Spleen (tissue), 11 donors: ENCODE measurements at regions not wholly inside any gene's neighbourhood (a gene's known extent, or its start where the extent isn't known, plus 50 kb on each side); places are given as distances from the start of the nearest gene placed in this dataset.

Source experiments
- DNase-seq: peaks from one replicate; pipeline ENCODE4 v3.0.0-alpha.2; 2020
- H3K27ac ChIP-seq, 8 donors: fragments of 200-600 bp; sonication (generic) in 7 of 8; 1 replicate in 4 of 8; 2 replicates in 4 of 8; pipeline versions ENCODE4 v1.5.0 to v1.8.0; 2016 to 2021; ENCODE audit warnings: inconsistent platforms in 4 of 8, mild to moderate bottlenecking in 4 of 8, moderate library complexity in 1 of 8
- H3K27me3 ChIP-seq, 7 donors: fragments of 200-600 bp; sonication (generic) in 6 of 7; replicated peaks in 1 of 7; 1 replicate in 4 of 7; 2 replicates in 3 of 7; pipeline versions ENCODE4 v1.5.0 to v1.8.0; 2016 to 2021; ENCODE audit warnings: inconsistent platforms in 3 of 7, mild to moderate bottlenecking in 1 of 7
- H3K36me3 ChIP-seq, 6 donors: fragments of 200-600 bp; sonication (generic) in 5 of 6; 1 replicate in 4 of 6; 2 replicates in 2 of 6; pipeline versions ENCODE4 v1.5.0 to v1.8.0; 2016 to 2021; ENCODE audit warnings: inconsistent platforms in 2 of 6
- H3K4me1 ChIP-seq, 6 donors: fragments of 200-600 bp; sonication (generic) in 5 of 6; 1 replicate in 3 of 6; 2 replicates in 3 of 6; pipeline versions ENCODE4 v1.5.0 to v1.8.0; 2016 to 2021; ENCODE audit warnings: inconsistent platforms in 3 of 6
- H3K4me3 ChIP-seq, 8 donors: fragments of 200-600 bp; sonication (generic) in 7 of 8; 1 replicate in 4 of 8; 2 replicates in 4 of 8; pipeline versions ENCODE4 v1.5.0 to v1.8.0; 2016 to 2021; ENCODE audit warnings: inconsistent platforms in 4 of 8, mild to moderate bottlenecking in 4 of 8, moderate library complexity in 2 of 8
- H3K9me3 ChIP-seq, 8 donors: fragments of 200-600 bp; sonication (generic) in 7 of 8; 1 replicate in 4 of 8; 2 replicates in 4 of 8; pipeline versions ENCODE4 v1.5.0 to v1.8.0; 2016 to 2021; ENCODE audit warnings: inconsistent platforms in 4 of 8
- POLR2A ChIP-seq, 3 donors: fragments of 450-650 bp; IDR thresholded peaks; one replicate each; pipeline ENCODE4 v1.5.1; 2017; ENCODE audit warnings: antibody characterized with exemption in 3 of 3, mild to moderate bottlenecking in 1 of 3
- POLR2AphosphoS5 ChIP-seq, 3 donors: sonication (generic); formaldehyde crosslinking; IDR thresholded peaks; one replicate each; pipeline ENCODE4 v1.5.1; 2017; ENCODE audit warnings: antibody characterized with exemption in 3 of 3
- WGBS, 5 donors: extraction: QIAGEN DNeasy Blood & Tissue Kit in 3 of 5; methylation state at CpG; one replicate each; pipeline versions ENCODE4 v1.1.5 to v1.1.7; 2013 to 2018; 5-methylcytosine and 5-hydroxymethylcytosine counted together
- intact Hi-C: fragments of 100-400 bp; cut with DNase I; formaldehyde crosslinking; loops from one replicate; pipeline ENCODE4 v1.15.0; 2023; ENCODE audit warnings: low total_unique reads
- TF ChIP-seq, protein P1 (sequence below), 11 experiments: fragments of 200-600 bp in 7 of 11; fragments of 450-650 bp in 4 of 11; sonication (generic) in 4 of 11; IDR thresholded peaks in 8 of 11; conservative IDR thresholded peaks in 3 of 11; 1 replicate in 7 of 11; 2 replicates in 4 of 11; pipeline versions ENCODE4 v1.4.0 to v1.8.0; 2016 to 2021; ENCODE audit warnings: antibody characterized with exemption in 11 of 11, inconsistent platforms in 4 of 11, mild to moderate bottlenecking in 1 of 11
- donor health status: healthy with polysubstance abuse.
- donor health status: DM: no; HTN: no; CAD: no; lungs with moderate emphysema.
- donor health status: DM: no; HTN: no; CAD: no.
- donor health status: Bipolar disorder and iron deficiency.
- donor health status: healthy.
- donor health status: DM: no; HTN: no; CAD: no.
- donor health status: DM: yes; HTN: yes; CAD: no.

DNA sequence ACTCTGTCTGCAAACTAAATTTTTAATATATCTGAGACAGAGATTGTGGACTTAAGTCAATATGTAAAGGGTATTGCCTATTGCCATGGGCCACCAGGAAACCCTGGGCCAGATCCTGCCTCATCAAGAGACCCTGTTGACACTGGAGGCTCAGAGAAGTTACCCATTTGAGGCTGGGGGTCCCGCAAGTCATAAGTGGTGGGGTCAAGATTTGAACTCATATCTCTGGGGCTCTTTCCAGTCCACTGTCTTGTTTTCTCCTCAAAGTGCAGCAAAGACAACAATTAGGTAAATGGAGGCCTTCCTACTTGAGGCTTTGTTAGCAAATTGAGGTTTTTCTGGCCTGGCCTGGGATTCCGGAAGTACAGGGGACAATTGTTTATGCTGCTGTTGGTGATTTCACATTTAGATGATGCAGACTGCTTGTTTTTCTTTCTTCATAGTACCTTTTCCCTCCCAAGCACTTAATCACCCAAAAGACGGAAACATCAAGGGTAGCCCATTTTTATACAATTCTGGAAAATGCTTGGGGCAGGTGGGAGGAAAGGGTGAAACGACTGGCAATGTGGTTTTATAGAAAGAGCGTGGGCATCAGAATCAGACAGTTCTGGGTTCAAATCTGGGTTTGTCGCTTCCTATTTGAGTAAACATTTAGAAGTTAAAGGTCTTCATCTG is 160.0 kb downstream of the SMIM20 start:
- H3K4me3 ChIP-seq = peak overlapping the region in 1 of 8 donors; percentile 49
- H3K27ac ChIP-seq = peak overlapping the region in 6 of 8 donors; percentile 73 to 92 (median 85)
- 76 to 86% (median 80%) methylated on average over 6 of the region's 6 CpGs for WGBS, 5 donors
- no peak for DNase-seq
- intact Hi-C loops = no loop called here
- TF ChIP-seq POLR2AphosphoS5 (IDR thresholded peaks at IDR 0.05) (no peak), POLR2A (IDR thresholded peaks at IDR 0.05) (no peak)
- TF ChIP-seq, protein P1, sequence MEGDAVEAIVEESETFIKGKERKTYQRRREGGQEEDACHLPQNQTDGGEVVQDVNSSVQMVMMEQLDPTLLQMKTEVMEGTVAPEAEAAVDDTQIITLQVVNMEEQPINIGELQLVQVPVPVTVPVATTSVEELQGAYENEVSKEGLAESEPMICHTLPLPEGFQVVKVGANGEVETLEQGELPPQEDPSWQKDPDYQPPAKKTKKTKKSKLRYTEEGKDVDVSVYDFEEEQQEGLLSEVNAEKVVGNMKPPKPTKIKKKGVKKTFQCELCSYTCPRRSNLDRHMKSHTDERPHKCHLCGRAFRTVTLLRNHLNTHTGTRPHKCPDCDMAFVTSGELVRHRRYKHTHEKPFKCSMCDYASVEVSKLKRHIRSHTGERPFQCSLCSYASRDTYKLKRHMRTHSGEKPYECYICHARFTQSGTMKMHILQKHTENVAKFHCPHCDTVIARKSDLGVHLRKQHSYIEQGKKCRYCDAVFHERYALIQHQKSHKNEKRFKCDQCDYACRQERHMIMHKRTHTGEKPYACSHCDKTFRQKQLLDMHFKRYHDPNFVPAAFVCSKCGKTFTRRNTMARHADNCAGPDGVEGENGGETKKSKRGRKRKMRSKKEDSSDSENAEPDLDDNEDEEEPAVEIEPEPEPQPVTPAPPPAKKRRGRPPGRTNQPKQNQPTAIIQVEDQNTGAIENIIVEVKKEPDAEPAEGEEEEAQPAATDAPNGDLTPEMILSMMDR (IDR thresholded peaks at IDR 0.05 in 8 of 11, conservative IDR thresholded peaks at IDR 0.05 in 3 of 11) = no peak
- H3K9me3 ChIP-seq = peaks cover 0 to 8% (median 0%) of the 10 kb centered on the region in 8 donors
- H3K36me3 ChIP-seq = no peaks in the 10 kb centered on the region
- H3K27me3 ChIP-seq = no peaks in the 10 kb centered on the region
- peaks cover 0 to 62% (median 16%) of the 10 kb centered on the region in 6 donors for H3K4me1 ChIP-seq

DNA sequence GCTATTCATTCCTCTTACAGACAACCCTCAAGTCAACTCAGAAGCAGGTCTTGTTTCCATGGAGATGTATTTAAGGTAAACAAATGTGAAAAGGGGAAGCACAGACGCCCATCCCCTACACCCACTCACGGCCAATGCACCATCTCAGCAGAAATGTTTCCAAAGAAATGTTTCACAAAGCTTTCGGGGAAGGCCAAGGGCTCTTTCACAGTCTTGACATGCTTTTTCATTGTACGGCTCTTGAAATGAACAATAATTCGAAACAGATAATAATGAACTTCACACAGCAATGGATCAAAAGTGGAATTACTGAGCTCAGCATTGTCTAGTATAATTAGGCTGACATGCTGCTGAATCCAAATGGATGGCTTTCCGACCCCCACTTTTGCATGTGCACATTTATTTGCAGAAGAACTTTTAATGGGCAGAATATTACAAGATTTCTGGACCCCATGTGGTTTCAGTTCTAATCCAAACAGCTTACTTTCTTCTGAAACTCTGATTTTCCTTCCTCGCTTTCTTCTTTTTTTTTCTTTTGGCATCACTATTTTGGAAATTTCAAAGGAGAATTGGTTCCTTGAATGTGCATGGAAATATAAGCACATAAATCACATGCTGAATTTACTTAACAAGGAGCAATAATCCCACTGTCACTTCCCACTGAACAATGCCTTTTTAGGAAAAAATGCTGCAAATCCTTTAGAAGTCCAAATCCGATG is 160.9 kb downstream of the SMIM20 start:
- TF ChIP-seq POLR2A (IDR thresholded peaks at IDR 0.05) (no peak), POLR2AphosphoS5 (IDR thresholded peaks at IDR 0.05) (peak in 1 of 3 donors; percentile 44)
- Histone ChIP-seq H3K36me3 (no peaks in the 10 kb centered on the region), H3K4me1 (peaks cover 0 to 62% (median 16%) of the 10 kb centered on the region in 6 donors), H3K27me3 (no peaks in the 10 kb centered on the region), H3K27ac (peak overlapping the region; percentile 40 to 92 (median 78)), H3K4me3 (peak overlapping the region in 1 of 8 donors; percentile 49), H3K9me3 (peaks cover 0 to 8% (median 0%) of the 10 kb centered on the region in 8 donors)
- no peak for DNase-seq
- WGBS, 5 donors = 44 to 56% (median 53%) methylated on average over 8 of the region's 8 CpGs
- intact Hi-C loops = no loop called here

DNA sequence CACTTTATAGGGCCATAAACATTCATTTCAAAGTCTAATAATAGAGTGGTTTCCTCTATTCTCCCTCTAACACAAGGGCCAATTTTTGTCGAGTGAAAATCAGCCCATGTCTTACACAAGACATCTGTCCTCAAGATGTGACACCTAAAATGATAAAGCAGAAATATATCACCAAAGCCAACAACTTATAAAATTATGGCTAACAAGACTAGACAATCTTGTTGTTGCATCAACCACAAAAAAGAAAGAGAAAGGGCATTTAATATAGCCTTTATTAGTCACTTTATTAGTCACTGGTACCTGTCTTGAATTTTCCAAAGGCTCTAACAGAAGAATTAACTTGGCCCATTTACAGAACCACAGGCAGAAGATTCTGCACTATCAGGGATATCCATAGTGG is 161.6 kb downstream of the SMIM20 start:
- no peak for DNase-seq
- WGBS, 5 donors = 16 to 39% (median 26%) methylated on average over 1 of the region's 1 CpG
- intact Hi-C loops = no loop called here

DNA sequence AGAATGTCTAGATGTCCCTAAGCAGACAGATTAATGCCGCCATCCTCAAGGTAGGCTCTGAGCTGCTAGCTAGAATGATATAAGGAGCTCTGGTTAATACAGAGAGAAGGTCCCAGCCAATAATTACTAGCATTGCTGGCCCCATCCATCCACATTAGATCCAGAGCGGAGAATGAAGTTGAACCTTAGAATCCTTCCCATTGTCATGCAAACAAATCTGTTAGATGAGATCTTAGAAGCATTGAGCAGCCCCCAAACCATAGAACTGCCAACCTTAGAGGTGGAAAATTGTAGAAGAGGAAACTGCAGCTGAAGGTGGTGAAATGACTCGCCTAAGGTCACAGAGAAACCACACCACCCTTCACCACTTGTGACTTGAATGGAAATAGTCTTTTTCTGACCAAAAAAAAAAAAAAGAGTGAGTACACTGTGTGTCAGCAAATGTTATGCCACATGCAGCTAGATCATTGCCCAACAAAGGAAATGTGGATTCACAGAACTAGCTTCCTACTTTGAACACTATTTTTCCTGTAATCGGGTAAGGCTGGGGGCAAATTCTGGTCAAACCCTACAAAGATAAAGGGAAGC is 162.1 kb downstream of the SMIM20 start:
- intact Hi-C loops = no loop called here
- DNase-seq = no peak
- TF ChIP-seq POLR2A (IDR thresholded peaks at IDR 0.05) = no peak
- peak in 1 of 3 donors; percentile 52 for TF ChIP-seq POLR2AphosphoS5 (IDR thresholded peaks at IDR 0.05)

More for the DNA sequence above, 161.6 kb downstream of the SMIM20 start:
- Histone ChIP-seq H3K36me3 (no peaks in the 10 kb centered on the region), H3K9me3 (peaks cover 0 to 8% (median 0%) of the 10 kb centered on the region in 8 donors), H3K4me1 (peaks cover 0 to 68% (median 16%) of the 10 kb centered on the region in 6 donors), H3K27me3 (no peaks in the 10 kb centered on the region), H3K27ac (peak overlapping the region; percentile 40 to 92 (median 78)), H3K4me3 (peak overlapping the region in 1 of 8 donors; percentile 49)
- no peak for TF ChIP-seq POLR2AphosphoS5 (IDR thresholded peaks at IDR 0.05)
- TF ChIP-seq POLR2A (IDR thresholded peaks at IDR 0.05) = no peak
- TF ChIP-seq, protein P1 (IDR thresholded peaks at IDR 0.05 in 8 of 11, conservative IDR thresholded peaks at IDR 0.05 in 3 of 11) = no peak

More for the DNA sequence above, 162.1 kb downstream of the SMIM20 start:
- Histone ChIP-seq H3K9me3 (peaks cover 0 to 8% (median 0%) of the 10 kb centered on the region in 8 donors), H3K4me1 (peaks cover 0 to 73% (median 16%) of the 10 kb centered on the region in 6 donors), H3K36me3 (no peaks in the 10 kb centered on the region), H3K27ac (peak overlapping the region; percentile 40 to 92 (median 78)), H3K4me3 (peak overlapping the region in 1 of 8 donors; percentile 49), H3K27me3 (peaks cover 0 to 2% (median 0%) of the 10 kb centered on the region in 7 donors)
- WGBS, 5 donors = 52 to 62% (median 54%) methylated on average over 4 of the region's 4 CpGs
